K562 (cell line): ENCODE measurements at regions not wholly inside any gene's neighbourhood (a gene's known extent, or its start where the extent isn't known, plus 50 kb on each side); places are given as distances from the start of the nearest gene placed in this dataset.

Experiments used
- ATAC-seq: fragments of 200-7000 bp; cut with Tn5 transposase; 3 replicates; pipeline ENCODE4 v1.9.1; 2020; ENCODE audit warnings: moderate library complexity
- BruUV-seq: library from RNA; stranded (reverse); fragments of 400-500 nt; replicated peaks from 2 replicates; lab custom pipeline; 2021; lab: Mats Ljungman, UMichigan
- CTCF ChIA-PET: fragments of 300-600 bp; formaldehyde crosslinking; extraction: SDS; loops from one replicate; lab custom pipeline; 2021; ENCODE audit warnings: low intra/inter-chr PET ratio; lab: Yijun Ruan, JAX
- POLR2A ChIA-PET: fragments of 300-600, 350-650 bp; sonication (Branson Sonifier 250); formaldehyde crosslinking; extraction: SDS; loops from one replicate; lab custom pipeline; 2021; ENCODE audit warnings: antibody characterized with exemption, inconsistent platforms; lab: Yijun Ruan, JAX
- DNase-seq, 4 experiments: peaks; one replicate each; pipeline versions ENCODE4 v3.0.0 to v3.0.0-alpha.2; 2011 to 2018; ENCODE audit warnings: low spot score in 3 of 4, mixed read lengths in 3 of 4; ENCODE audit errors: extremely low read depth in 1 of 4
- FAIRE-seq: peaks from 2 replicates; lab custom pipeline; 2011; peaks lifted over from hg19 to GRCh38; lab: Jason Lieb, UNC
- H2AFZ ChIP-seq: 2 replicates; pipeline ENCODE4 v1.6.0; 2011; ENCODE audit warnings: low read depth, low read length, control low read depth, inconsistent platforms
- H3K27ac ChIP-seq: fragments of 200-600 bp; 3 replicates; pipeline ENCODE4 v1.8.0; 2011; ENCODE audit warnings: low read depth, mild to moderate bottlenecking, control low read depth, inconsistent platforms, low read length, moderate library complexity, mixed read lengths; ENCODE audit errors: extremely low read depth
- H3K27me3 ChIP-seq, 2 experiments: fragments of 300-600 bp in 1 of 2; 2 replicates in 1 of 2; 3 replicates in 1 of 2; pipeline versions ENCODE4 v1.6.0 to v1.8.0; 2011; ENCODE audit warnings: inconsistent platforms in 2 of 2, low read length in 2 of 2, mild to moderate bottlenecking in 1 of 2, mixed read lengths in 1 of 2, moderate library complexity in 1 of 2; ENCODE audit not compliant: control insufficient read depth in 2 of 2, insufficient read depth in 2 of 2
- H3K36me3 ChIP-seq: fragments of 300-600 bp; 3 replicates; pipeline ENCODE4 v1.8.0; 2011; ENCODE audit warnings: mild to moderate bottlenecking, low read length, inconsistent platforms; ENCODE audit not compliant: control insufficient read depth, insufficient read depth
- H3K4me1 ChIP-seq, 2 experiments: fragments of 200-600 bp in 1 of 2; replicated peaks in 1 of 2; 2 replicates in 1 of 2; 3 replicates in 1 of 2; pipeline versions ENCODE4 v1.5.1 to v1.8.0; 2011; ENCODE audit warnings: inconsistent platforms in 2 of 2, low read length in 2 of 2, mild to moderate bottlenecking in 1 of 2, mixed read lengths in 1 of 2, moderate library complexity in 1 of 2; ENCODE audit not compliant: control insufficient read depth in 2 of 2, insufficient read depth in 2 of 2
- H3K4me2 ChIP-seq: 2 replicates; pipeline ENCODE4 v1.6.1; 2011; ENCODE audit warnings: low read length, control low read depth, inconsistent platforms, mixed read lengths; ENCODE audit not compliant: insufficient read depth
- H3K4me3 ChIP-seq: fragments of 200-600 bp; sonication (generic), shearing (Covaris generic); 2 replicates; pipeline ENCODE4 v1.5.1; 2016; ENCODE audit warnings: control low read depth, inconsistent platforms
- H3K79me2 ChIP-seq: fragments of 200-600 bp; 3 replicates; pipeline ENCODE4 v1.8.0; 2011; ENCODE audit warnings: low read length, inconsistent platforms; ENCODE audit not compliant: control insufficient read depth, insufficient read depth
- H3K9ac ChIP-seq, 2 experiments: 2 replicates each; pipeline versions ENCODE4 v1.6.0 to v1.6.1; 2011; ENCODE audit warnings: low read depth in 2 of 2, low read length in 2 of 2, control low read depth in 1 of 2, inconsistent platforms in 1 of 2, mild to moderate bottlenecking in 1 of 2, mixed read lengths in 1 of 2; ENCODE audit not compliant: insufficient read depth in 1 of 2
- H3K9me1 ChIP-seq: one replicate; pipeline ENCODE4 v1.6.0; 2011; ENCODE audit warnings: inconsistent platforms, mild to moderate bottlenecking, low read length, moderate library complexity; ENCODE audit not compliant: control insufficient read depth, insufficient read depth
- H3K9me3 ChIP-seq: replicated peaks from 2 replicates; pipeline ENCODE4 v1.5.1; 2011; ENCODE audit warnings: low read depth, low read length, inconsistent platforms; ENCODE audit not compliant: control insufficient read depth, insufficient read depth
- H4K20me1 ChIP-seq: replicated peaks from 2 replicates; pipeline ENCODE4 v1.6.1; 2011; ENCODE audit warnings: low read length, inconsistent platforms, mixed read lengths; ENCODE audit not compliant: control insufficient read depth, insufficient read depth
- ADNP ChIP-seq: fragments of 200-800 bp; sonication (Bioruptor generic); IDR thresholded peaks from 2 replicates; pipeline ENCODE4 v1.6.1; 2016; ENCODE audit warnings: missing genetic modification characterization, missing compliant biosample characterization
- BRF1 ChIP-seq: IDR thresholded peaks from 3 replicates; pipeline ENCODE4 v1.6.1; 2011; ENCODE audit warnings: borderline replicate concordance, mild to moderate bottlenecking; ENCODE audit not compliant: insufficient read length; ENCODE audit errors: extremely low read depth
- CEBPB ChIP-seq: fragments of 450-650 bp; IDR thresholded peaks from 2 replicates; pipeline ENCODE4 v1.6.1; 2016; ENCODE audit warnings: missing genetic modification characterization, missing compliant biosample characterization
- DACH1 ChIP-seq: fragments of 450-650 bp; IDR thresholded peaks from 2 replicates; pipeline ENCODE4 v1.6.1; 2018; ENCODE audit not compliant: partially characterized antibody
- DEAF1 ChIP-seq: fragments of 450-650 bp; formaldehyde crosslinking; IDR thresholded peaks from 2 replicates; pipeline ENCODE4 v1.4.0; 2020; ENCODE audit warnings: mild to moderate bottlenecking, moderate library complexity
- EHMT2 ChIP-seq: fragments of 450-650 bp; IDR thresholded peaks from 2 replicates; pipeline ENCODE4 v1.6.1; 2018; ENCODE audit warnings: antibody characterized with exemption
- ESRRB ChIP-seq: fragments of 250-450 bp; sonication (Bioruptor Pico); IDR thresholded peaks from 2 replicates; pipeline ENCODE4 v1.5.0; 2020; ENCODE audit warnings: mild to moderate bottlenecking, moderate library complexity, borderline replicate concordance
- MAFF ChIP-seq: IDR thresholded peaks from 2 replicates; pipeline ENCODE4 v1.6.1; 2012; ENCODE audit warnings: low read length, improper control_type of control experiment
- MTA3 ChIP-seq: fragments of 450-650 bp; formaldehyde crosslinking; IDR thresholded peaks from 2 replicates; pipeline ENCODE4 v1.6.1; 2017; ENCODE audit warnings: mild to moderate bottlenecking, borderline replicate concordance
- MXI1 ChIP-seq: IDR thresholded peaks from 2 replicates; pipeline ENCODE4 v1.6.1; 2011; ENCODE audit warnings: low read depth, mild to moderate bottlenecking, improper control_type of control experiment, low read length
- NONO ChIP-seq, 2 experiments: fragments of 200-400 bp in 1 of 2; fragments of 450-650 bp in 1 of 2; formaldehyde crosslinking in 1 of 2; IDR thresholded peaks; 2 replicates each; pipeline ENCODE4 v1.6.1; 2017; ENCODE audit warnings: low read depth in 2 of 2, mild to moderate bottlenecking in 2 of 2, moderate library complexity in 2 of 2, low read length in 1 of 2
- PKNOX1 ChIP-seq: fragments of 450-650 bp; IDR thresholded peaks from 2 replicates; pipeline ENCODE4 v1.6.1; 2016
- PREB ChIP-seq: sonication (generic); formaldehyde crosslinking; IDR thresholded peaks from 2 replicates; pipeline ENCODE4 v1.8.1; 2023; ENCODE audit warnings: mild to moderate bottlenecking, missing genetic modification reagents
- PYGO2 ChIP-seq: fragments of 450-650 bp; IDR thresholded peaks from 2 replicates; pipeline ENCODE4 v1.6.1; 2016; ENCODE audit warnings: mild to moderate bottlenecking, missing genetic modification characterization, moderate library complexity, missing compliant biosample characterization
- SMARCA5 ChIP-seq: fragments of 450-650 bp; IDR thresholded peaks from 2 replicates; pipeline ENCODE4 v1.6.1; 2016
- SMC3 ChIP-seq: conservative IDR thresholded peaks from 2 replicates; pipeline ENCODE4 v1.6.1; 2011; ENCODE audit warnings: low read depth, low read length, improper control_type of control experiment; ENCODE audit not compliant: insufficient read depth
- TRIM24 ChIP-seq, 2 experiments: fragments of 450-650 bp; IDR thresholded peaks; 2 replicates each; pipeline ENCODE4 v1.6.1; 2016
- ZKSCAN3 ChIP-seq: fragments of 250-450 bp; sonication (Bioruptor Pico); IDR thresholded peaks from 2 replicates; pipeline ENCODE4 v1.4.0; 2020
- ZNF217 ChIP-seq: sonication (generic); formaldehyde crosslinking; IDR thresholded peaks from 2 replicates; pipeline ENCODE4 v1.8.0; 2022; ENCODE audit warnings: mild to moderate bottlenecking, missing genetic modification reagents
- ZNF589 ChIP-seq: fragments of 200-800 bp; sonication (Bioruptor generic); IDR thresholded peaks from 2 replicates; pipeline ENCODE4 v1.6.1; 2016; ENCODE audit warnings: low read depth, missing genetic modification characterization, missing compliant biosample characterization
- WGBS: fragments of 100-300 bp; shearing (Covaris generic); methylation state at CpG from one replicate; pipeline ENCODE4 v1.1.6; 2016; ENCODE audit warnings: low coverage, mixed read lengths; ENCODE audit not compliant: insufficient coverage; ENCODE audit errors: missing lambda C conversion rate; 5-methylcytosine and 5-hydroxymethylcytosine counted together
- in situ Hi-C: fragments of 300-500 bp; cut with MboI; formaldehyde crosslinking; loops from 4 replicates; pipeline ENCODE4 v1.15.0; 2018; ENCODE audit warnings: inconsistent platforms, mixed read lengths
- intact Hi-C: fragments of 100-400 bp; cut with micrococcal nuclease; formaldehyde crosslinking; loops from 2 replicates; pipeline ENCODE4 v1.14.2; 2022

GRCh38 chr5:109486200-109486804, 76.5 kb upstream of the PJA2 start:
- no peaks in the 10 kb centered on the region for H4K20me1 ChIP-seq
- H3K27me3 ChIP-seq: peaks cover 0 to 16% of the 10 kb centered on the region in 2 experiments; a peak in 2 of 5 replicates
- H3K4me1 ChIP-seq: no peaks in the 10 kb centered on the region
- H3K4me2 ChIP-seq: no peak overlapping the region
- POLR2A ChIA-PET: no interaction called here
- CTCF ChIA-PET: no interaction called here
- H3K36me3 ChIP-seq: no peaks in the 10 kb centered on the region
- BruUV-seq: no TSS peak
- no peaks in the 10 kb centered on the region for H3K9me1 ChIP-seq
- H3K27ac ChIP-seq: no peak overlapping the region
- H3K9me3 ChIP-seq: no peaks in the 10 kb centered on the region
- FAIRE-seq (no peak), ATAC-seq (no peak), DNase-seq (no peak)
- 18% methylated on average over 10 of the region's 10 CpGs for WGBS
- no peak overlapping the region for H3K4me3 ChIP-seq
- no peak overlapping the region for H2AFZ ChIP-seq
- no peak overlapping the region for H3K9ac ChIP-seq
- intact Hi-C loops (no loop called here), in situ Hi-C loops (no loop called here)
- TF ChIP-seq ESRRB (CRISPR knock-in tag) (no peak), SMC3 (no peak), PKNOX1 (no peak), CEBPB (tag) (no peak), BRF1 (no peak), DEAF1 (CRISPR knock-in tag) (no peak), ZNF217 (CRISPR knock-in tag) (no peak), ZNF589 (CRISPR knock-in tag) (no peak), ZKSCAN3 (CRISPR knock-in tag) (no peak), MXI1 (no peak), PREB (CRISPR knock-in tag) (no peak), DACH1 (no peak), PYGO2 (tag) (no peak), NONO (IDR thresholded peaks at IDR 0.05; ENCODE audit: low read depth in 2 of 2, low read length in 1 of 2) (no peak), SMARCA5 (no peak), MTA3 (no peak), TRIM24 (IDR thresholded peaks at IDR 0.05) (no peak), MAFF (no peak), EHMT2 (no peak), ADNP (tag) (no peak)
- H3K79me2 ChIP-seq: no peaks in the 10 kb centered on the region
